SHP77 treated with DMSO at 0.1 percent for 48 hours (cell line): ENCODE measurements at regions not wholly inside any gene's neighbourhood (a gene's known extent, or its start where the extent isn't known, plus 50 kb on each side); places are given as distances from the start of the nearest gene placed in this dataset.
"Not testable (repeated sequence)": the region's sequence is repeated elsewhere in the genome, so short reads cannot be mapped to it uniquely, and the experiment has no call there.

ENCODE experiments used
- DNase-seq: peaks from one replicate; lab custom pipeline; 2025; lab: John Stamatoyannopoulos, UW

DNA sequence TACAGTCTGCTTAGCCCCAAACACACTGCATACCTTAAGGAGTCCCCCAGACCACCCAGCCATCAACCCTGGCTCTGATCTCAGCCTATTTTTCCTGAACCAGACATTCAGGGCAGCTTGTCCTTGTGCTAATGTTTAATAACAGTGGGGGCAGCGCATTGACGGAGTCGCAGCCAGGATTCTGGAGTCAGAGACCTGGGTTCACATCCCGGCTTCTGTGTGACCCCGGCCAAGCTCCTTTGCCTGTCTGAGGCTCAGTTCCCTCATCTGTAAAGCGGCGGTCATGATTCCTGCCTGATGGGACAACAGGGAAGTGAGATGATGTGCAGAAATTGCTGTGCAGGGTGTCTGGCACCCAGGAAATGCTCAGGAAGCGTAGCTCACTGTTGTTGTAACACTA lies 63.1 kb downstream of the MATN1 start:
- no peak for DNase-seq

DNA sequence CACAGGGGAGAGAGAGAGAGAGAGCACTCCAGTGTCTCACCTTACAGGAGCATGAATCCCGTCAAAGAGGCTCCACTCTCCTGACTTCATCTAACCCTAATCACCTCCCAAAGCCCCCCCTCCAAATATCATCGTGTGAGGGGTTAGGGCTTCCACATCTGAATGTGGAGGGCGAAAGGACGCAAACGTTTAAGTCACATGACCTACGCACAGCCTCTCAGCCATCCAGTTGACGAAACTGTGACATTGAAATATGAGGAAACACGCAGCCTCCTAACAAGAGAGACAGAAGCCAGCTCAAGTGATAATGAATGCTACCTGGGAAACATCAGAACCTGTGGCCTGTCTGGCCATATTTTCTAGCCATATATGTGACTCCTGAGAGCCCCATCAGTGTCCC lies 63.7 kb downstream of the MATN1 start:
- DNase-seq: no peak

DNA sequence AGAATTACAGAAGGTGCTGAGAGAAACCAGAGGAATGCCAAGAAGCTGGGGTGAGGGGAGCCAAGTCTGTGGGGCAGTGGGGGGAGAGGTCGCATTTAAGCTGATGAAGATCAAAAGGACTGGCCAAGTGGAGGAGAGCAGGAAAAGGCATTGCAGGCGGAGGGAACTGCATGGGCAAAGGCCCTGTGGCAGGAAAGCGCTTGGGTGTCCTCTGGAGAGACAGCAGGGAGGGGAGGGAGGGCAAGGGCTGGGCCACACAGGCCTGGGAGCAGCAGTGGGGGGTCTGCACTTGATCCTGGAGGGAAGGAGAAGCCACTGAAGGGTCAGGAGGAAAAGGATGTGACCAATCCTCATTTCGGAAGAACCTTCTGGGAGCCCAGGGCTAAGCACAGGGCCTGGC lies 65.0 kb downstream of the MATN1 start:
- DNase-seq: not testable (repeated sequence)

DNA sequence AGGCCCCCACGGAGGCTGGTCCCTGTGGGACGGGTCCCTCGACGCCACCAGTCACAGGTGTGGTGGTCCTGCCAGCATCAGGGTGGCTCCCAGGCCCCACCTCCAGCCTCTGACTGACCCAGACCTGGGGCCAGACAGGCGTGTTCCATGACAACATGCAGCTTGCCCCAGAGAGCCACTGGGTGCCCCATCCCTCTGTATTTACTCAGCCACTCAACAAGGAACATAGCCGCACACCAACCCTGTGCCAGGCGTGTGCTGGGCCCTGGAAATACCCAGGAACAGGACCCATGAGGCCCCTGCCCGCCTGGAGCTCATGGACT lies 65.4 kb downstream of the MATN1 start:
- no peak for DNase-seq

DNA sequence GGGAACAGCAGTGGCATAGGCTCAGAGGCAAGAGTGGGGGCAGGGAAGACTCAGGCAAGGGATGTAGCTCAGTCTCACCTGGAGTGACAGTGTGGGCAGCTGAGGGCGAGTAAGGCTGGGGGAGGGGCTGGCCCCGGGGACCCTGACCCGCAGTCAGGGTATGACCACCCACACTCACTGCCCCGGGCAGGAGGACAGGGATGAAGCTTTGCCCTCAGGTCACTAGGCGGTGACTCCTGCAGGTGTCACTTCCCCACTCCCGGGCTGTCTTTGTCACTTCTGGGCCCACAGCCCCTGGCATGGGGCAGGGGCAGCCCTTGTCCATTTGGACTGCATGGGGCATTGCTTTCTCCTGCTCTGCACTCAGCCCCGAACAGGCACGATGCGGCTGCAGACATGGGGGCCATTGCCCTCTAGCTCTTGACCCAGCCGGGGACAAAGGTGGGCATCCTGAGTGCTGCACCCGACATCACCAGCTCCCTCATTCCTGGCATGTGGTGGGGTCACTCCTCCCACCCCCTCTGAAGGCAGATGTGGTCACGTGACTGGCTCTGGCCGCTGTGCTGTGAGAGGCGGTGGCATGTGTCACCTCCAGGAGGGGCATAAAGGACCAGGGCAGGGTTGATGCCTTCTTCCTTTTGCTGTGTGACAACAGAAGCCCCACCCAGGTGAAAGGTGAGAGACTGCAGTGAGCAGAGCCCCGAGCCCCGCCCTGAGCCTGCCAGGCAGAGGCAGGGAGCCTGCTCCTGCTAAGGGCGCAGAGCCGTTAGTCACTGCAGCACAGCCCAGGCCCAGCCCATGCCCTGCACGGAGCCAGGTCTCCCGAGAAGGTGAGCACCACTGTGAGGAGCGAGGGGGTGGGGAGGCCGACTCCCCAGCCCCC lies 66.0 kb downstream of the MATN1 start:
- no peak for DNase-seq

DNA sequence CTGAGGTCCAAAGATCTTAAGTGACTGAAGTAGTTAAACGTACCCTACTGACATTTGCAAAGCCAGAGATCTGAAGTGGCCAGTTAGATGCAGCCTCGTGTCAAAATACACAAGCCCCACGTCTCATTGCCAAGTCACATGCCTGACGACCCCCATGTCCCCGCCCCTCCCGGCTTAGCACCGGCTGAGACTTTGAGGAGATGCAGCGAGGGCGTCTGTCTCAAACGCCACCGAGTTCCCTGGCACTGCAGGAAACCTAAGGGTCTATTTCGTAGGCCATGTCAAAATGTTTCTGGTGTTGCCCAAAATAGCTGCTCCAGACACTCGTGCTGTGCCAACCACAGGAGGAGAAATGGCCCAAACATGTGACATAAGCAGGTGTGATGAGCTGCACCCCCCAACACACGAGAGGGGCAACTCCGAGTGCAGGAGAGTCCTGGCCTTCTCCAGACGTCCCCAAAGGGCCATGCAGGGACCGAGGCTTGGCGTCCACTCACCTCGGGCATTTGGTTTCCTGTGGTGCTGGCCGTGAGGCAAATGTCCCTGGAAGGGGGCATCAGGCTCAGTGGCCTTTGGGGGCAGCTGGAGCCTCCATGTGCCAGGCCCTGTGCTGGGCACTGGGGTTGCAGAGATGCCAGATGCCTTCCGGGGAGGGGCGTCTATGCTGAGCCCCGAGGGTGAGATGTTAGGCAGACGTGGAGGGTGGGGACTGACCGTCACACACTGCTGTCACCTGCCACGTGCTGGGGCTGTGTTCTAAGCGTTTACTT lies 67.0 kb downstream of the MATN1 start:
- no peak for DNase-seq

DNA sequence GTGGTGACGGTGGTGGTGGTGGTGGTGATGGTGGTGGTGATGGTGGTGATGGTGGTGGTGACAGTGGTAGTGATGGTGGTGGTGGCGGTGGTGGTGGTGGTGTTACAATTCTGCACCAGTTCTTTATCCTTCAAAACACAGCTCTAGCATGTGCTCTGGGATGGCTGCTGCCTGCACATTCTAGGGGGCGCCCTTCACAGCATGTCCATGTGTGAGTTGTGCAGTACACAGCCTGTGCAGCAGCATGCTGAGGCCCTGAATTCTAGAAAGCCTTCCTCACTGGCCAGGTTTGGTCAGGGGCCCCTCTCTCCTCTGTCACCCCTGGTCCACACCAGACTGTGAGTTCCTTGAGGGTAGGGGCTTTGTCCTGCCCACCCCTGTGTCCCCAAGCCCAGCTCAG lies 67.7 kb downstream of the MATN1 start:
- no peak for DNase-seq

DNA sequence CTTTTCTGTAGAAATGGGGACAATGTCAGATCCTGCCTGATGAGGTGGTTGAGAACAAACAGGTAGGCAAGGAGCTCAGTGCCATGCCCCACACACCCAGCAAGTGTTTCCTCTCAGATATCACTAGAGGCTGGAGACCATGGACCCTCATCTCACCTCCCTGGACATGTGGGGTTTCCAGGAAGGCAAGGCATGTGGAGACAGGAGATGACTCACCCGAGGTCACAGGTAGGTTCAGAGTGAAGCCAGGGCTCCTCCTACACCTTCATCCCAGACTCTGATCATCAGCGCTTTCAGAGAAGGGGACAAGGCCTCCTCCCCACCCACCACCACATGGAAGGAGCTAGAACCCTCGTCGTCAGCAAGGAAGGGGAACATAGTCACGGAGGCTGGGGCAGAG lies 69.2 kb downstream of the MATN1 start:
- no peak for DNase-seq

DNA sequence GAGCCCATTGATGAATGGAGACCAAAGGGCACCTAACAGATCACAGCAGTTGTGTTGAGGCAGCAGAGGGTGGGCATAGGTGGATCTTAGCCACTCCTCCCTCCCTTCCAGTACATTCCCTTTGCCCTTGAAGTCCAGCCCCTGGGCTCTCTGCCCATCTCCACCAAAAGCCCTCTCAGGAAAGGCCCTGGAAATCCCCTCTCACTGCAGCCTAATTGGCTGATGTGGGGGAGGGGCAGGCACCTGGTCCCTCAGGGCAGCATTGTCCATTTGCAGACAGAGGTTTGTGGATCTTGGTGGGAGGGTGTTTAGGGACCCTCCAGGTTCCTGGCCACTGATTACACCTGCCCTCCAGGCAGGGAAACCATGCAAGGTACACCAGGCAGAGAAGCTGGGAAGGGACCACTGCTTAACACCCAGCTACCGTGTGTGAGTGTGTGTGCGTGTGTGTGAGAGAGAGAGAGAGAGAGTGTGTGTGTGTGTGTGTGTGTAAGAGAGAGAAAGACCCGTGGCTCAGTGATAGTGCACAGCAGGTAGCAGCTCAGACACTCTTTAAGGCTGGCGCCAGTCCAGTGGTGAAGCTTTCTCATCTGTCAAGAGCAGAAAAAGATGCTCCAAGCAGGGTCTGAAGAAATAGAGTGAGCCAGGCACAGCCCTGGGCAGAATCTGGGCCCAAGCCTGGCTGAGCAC lies 71.1 kb downstream of the MATN1 start:
- DNase-seq: no peak

DNA sequence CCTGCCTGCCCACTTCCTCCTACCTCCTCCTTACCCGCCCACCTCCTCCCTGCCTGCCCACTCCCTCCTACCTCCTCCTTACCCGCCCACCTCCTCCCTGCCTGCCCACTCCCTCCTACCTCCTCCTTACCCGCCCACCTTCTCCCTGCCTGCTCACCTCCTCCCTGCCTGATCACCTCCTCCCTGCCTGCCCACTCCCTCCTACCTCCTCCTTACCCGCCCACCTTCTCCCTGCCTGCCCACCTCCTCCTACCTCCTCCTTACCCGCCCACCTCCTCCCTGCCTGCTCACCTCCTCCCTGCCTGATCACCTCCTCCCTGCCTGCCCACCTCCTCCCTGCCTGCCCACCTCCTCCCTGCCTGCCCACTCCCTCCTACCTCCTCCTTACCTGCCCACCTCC lies 72.0 kb downstream of the MATN1 start:
- not testable (repeated sequence) for DNase-seq

DNA sequence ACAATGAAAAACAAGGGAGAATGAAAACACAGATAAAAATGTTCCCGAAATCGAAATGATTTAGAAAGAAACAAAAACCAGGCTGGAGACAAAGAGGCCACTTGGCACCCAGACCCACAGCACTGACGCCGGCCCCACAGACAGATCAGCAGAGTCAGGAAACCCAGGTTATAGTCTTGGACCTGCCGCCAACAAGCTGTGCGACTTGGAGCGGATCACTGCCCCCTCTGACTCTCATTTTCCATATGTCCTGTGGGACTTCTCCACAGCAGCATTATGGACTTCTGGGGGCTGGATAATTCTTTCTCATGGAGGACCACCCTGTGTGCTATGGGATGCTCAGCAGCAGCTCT lies 72.4 kb downstream of the MATN1 start:
- no peak for DNase-seq

DNA sequence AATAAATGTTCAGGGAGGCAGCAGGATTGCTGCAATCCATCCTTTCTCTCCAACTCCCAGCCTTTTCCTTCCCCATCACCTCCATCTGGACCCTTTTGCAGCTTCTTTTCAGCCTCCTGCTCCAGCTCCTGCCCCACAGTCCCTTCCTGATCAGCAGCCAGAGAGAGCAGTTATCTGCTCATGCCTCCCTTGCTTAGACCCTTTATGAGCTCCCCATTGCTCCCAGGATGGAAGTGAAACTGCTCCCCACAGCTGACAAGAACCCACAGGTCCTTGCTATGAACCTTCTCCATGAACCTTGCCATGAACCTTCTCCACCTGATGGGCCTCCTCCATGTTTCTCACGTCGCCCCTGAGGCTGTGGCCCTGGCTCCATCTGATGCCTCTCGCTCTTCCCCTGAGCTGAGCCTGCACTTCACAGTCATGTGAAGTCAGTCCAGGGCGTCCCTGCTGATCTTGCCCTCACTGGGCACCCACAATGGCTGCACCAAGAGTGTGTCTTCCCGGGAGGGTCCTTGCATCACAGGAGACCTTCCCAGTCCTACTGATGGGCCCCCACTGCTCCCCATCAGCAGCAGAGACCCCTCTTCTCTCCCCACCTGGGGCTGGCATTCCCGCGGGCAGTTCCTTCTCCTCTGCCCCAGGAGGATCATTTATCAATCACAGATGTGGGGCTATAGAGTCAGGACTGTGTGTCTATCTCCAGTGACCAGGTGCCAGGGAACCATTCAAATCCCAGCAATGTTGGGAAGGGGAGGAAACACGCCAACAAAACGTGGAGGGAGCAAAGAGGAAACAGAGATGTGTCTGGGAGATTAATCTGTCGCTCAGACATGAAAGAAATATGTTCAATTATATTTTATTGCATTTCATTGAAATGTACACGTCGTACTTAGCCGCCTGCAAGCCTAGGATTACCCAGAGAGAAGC lies 73.1 kb downstream of the MATN1 start:
- DNase-seq: no peak

DNA sequence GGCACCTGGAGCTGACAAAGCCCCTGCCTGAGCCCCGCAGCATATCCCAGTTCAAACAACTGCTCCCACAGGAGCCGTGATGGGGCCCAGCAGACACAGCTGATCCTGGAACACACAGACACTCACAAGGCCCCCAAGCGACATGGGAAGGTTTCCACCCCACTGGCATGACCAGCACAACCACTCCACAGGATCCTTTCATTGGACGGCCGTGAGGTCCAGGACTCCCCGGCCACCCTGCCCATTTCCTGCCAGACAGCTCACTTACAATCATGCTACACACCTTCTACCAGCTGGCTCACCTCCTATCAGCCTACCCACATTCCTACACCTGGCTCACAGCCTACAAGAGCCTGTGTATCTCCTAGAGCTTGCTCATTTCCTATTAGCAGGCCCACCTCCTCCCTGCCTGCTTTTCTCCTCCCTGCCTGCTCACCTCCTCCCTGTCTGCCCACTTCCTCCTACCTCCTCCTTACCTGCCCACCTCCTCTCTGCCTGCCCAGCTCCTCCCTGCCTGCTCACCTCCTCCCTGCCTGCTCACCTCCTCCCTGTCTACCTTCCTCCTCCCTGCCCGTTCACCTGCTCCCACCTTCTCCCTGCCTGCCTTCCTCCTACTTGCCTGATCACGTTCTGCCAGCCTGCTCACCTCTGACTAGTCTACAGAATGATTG lies 73.9 kb downstream of the MATN1 start:
- DNase-seq: no peak

DNA sequence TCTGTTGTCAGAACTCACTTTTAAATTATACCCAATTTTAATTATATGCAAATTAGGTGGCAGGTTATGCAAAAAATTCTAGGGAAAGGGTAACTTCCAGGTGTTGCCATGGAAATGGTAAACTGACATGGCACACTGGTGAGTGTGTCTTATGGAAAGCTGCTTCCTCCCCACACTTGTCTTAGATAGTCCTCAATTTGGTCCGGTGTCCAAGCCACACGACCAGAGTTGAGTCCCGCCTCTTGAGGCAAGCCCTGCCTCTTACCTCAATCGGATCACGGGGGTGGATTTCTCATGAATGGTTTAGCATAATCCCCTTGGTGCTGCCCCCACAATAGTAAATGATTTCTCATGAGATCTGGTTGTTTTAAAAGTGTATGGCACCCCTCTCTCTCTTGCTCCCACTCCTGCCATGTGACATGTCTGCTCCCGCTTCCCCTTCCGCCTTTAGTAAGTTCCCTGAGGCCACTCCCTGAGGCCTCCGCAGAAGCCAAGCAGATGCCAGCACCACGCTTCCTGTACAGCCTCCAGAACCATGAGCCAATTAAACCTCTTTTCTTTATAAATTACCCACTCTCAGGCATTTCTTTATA lies 74.9 kb downstream of the MATN1 start:
- no peak for DNase-seq

DNA sequence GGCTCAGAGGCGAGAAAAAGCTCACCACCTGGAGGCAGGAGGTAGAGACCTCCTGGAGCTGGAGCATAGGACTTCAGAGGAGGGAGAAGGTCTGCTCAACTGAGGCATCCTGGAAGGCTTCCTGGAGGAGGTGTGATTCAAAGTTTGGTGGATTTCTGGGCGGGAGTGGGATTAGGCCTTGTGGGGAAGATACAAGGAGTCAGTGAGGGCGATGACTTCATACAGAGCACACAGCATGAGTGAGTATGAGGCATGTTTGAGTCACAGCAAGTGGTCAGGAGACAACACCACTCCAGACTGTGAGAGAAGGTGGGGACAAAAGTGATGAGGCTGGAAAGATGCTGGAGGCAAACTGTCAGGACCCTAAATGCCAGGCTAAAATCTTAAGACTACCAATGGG lies 77.6 kb downstream of the MATN1 start:
- no peak for DNase-seq

DNA sequence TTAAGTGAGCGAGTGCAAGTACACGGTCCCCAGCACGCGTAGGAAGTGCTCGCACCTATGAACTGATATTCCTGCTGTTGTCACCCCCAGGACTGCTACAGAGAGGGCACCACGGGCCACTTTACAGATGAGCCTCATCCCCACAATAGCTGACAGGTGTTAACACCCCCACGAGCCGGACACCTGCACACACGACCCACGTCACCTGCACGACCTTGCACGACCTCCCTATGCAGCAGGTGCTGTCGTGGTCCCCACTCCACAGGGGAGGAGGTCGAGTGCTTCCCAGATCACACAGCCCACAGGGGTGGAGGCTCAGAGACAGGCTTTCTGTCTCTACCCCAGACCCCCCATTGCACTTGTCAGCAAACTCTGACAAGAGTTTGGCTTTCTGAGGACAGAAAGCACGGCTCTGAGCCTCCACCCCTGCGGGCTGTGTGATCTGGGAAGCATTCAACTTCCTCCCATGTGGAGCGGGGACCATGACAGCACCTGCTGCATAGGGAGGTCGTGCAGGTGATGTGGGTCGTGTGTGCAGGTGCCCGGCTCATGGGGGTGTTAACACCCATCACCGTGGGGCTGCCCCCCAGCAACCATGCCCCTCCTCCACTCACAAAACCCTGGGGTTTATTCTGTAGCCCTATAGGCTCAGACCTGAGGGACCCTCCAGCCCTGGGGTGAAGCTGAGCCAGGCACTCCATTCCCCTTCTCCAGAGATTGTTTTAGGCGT lies 80.8 kb downstream of the MATN1 start:
- DNase-seq: no peak

DNA sequence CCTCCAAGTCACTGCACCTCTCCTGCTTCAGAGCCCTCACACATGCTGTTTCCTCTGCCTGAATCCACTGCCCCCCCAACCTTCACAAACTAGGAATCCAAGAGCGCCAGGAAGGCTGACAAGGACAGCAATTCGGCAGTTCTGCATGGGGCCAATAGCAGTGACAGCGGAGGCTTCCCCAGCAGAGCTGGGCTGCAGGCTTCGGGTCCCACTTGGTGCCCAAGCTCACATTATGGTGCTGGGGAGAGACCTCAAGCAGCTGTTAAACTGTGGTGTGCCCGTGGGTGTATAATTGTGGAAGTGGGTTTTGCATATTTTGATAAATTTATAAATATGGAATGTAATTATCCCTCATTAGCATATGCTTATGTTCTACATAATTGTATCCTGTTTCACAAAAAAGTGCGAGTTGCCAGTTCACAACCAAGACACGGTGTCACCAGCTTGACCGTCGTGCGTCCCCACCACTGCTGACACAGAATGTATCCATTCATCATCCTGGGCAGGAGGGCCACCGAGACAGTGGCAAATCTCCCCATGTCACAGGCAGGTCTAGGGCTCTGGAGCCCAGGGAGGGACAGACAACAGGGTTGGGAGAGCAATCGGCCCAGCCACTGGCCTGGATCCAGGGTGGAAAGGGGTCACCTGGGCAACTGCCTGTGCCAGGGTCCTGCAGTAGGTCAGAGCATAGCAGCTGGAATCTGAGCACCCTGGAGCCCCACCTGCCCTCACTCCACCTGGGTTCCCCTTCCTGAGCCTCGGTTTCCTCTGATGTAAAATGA lies 81.6 kb downstream of the MATN1 start:
- DNase-seq: no peak

DNA sequence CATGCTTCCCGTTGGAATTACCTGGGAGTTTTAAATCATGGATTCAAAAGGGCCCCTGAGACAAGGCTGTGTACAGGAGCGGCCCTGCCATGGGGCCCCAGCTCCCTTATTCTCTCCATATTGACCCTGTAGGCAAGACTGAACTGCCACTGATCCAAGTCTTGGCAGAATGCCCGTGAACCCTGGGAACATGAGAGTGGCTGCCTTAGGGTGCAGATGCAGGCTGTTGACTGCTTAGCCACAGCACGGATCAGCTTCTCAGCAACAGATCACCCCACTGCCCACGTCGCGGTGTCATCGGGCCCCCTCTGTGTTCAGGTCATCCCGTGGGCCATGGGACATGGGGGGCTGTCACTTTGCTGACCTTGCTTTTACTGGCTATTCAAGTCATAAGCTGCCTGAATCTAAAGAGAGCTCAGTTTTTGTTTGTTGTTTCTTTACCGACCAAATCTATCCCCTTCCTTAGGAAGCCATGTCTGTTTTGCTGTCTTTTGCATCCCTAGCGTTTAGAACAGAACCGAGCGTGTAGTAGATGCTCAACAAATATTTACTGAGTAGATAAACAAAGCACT lies 83.4 kb downstream of the MATN1 start:
- no peak for DNase-seq

DNA sequence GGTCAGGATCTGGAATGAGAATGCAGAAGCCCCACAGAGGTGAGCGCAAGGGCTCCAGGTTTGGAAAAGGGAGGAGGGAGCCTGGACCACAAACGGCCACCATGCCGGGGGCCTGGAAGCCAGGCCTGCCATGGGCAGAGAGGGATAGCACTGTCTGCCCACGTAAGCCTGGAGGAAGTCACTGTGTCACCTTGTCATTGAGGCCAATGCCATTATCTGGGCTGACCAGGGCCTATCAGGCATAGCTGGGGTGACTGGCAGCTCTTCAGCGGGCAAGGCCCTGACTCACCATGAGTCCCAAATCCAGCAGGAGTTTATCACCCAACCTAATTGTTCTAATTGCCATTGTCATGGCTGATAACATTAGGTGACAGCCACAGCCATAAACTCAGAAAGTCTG lies 84.6 kb downstream of the MATN1 start:
- DNase-seq: no peak
